GM12891 (cell line): ENCODE measurements at regions not wholly inside any gene's neighbourhood (a gene's known extent, or its start where the extent isn't known, plus 50 kb on each side); places are given as distances from the start of the nearest gene placed in this dataset.

ENCODE experiments used
- DNase-seq: peaks from one replicate; pipeline ENCODE4 v3.0.0; 2011; ENCODE audit warnings: low spot score; ENCODE audit not compliant: insufficient read length
- FAIRE-seq: peaks from 2 replicates; lab custom pipeline; 2011; peaks lifted over from hg19 to GRCh38; lab: Jason Lieb, UNC
- PAX5 ChIP-seq: IDR thresholded peaks from 2 replicates; pipeline ENCODE4 v1.6.1; 2011; ENCODE audit warnings: low read length, moderate library complexity, mild to moderate bottlenecking; ENCODE audit not compliant: insufficient read depth, severe bottlenecking
- POLR2A ChIP-seq: IDR thresholded peaks from 2 replicates; pipeline ENCODE4 v1.6.1; 2011; ENCODE audit warnings: low read depth, low read length, control low read depth
- POLR2AphosphoS5 ChIP-seq: IDR thresholded peaks from 2 replicates; pipeline ENCODE4 v1.6.1; 2011; ENCODE audit warnings: low read depth, low read length, control low read depth
- POU2F2 ChIP-seq: IDR thresholded peaks from 2 replicates; pipeline ENCODE4 v1.6.1; 2011; ENCODE audit warnings: low read depth, mild to moderate bottlenecking, control low read depth, low read length, moderate library complexity
- SPI1 ChIP-seq: IDR thresholded peaks from 2 replicates; pipeline ENCODE4 v1.6.1; 2011; ENCODE audit warnings: low read depth, low read length, control low read depth
- TAF1 ChIP-seq: IDR thresholded peaks from 2 replicates; pipeline ENCODE4 v1.6.1; 2011; ENCODE audit warnings: low read depth, low read length, control low read depth

DNA sequence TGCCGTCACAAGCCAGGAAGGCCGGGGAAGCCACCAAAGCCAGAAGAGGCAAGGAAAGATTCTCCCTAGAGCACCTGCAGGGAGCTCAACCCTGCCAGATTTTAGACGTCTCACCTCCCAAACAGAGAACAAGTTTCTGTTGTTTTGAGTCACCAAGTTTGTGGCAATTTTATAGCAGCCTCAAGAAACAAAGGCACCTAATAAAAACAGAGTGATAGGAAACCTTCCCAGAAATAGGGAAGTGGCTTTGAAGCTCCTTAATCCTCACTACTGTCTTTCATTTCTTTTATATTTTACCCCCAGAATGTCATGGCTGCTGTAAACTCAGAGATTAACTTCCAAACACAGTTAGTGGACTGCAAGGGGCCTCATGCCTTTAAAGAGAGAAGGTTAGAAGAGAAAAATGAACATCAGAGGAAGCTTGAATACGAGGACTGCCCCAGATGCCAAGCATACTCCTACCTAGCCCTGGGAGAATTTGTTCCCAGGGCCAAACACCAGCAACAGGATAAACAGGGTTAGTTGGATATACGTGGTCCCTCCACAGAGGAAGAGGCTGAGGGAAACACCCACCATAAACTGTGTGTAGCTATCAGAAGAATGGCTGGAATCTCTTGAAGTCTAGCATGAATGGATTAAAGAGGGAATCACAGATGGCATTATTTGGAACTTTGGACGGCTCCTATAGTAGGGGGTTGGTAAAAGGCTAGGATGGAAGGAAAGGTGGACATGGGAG, 148.3 kb downstream of the KCNA5 start:
- DNase-seq (no peak), FAIRE-seq (no peak)
- TF ChIP-seq POU2F2 (no peak), SPI1 (0 out of 2 replicates have a peak, but pooled peaks have one; percentile 17)

GRCh38 chr12:5192726-5193125, 149.0 kb downstream of the KCNA5 start:
- no peak for DNase-seq
- TF ChIP-seq PAX5 = no peak
- TF ChIP-seq TAF1 = no peak
- TF ChIP-seq SPI1 = no peak
- TF ChIP-seq POLR2A = no peak
- no peak for TF ChIP-seq POU2F2
- no peak for TF ChIP-seq POLR2AphosphoS5
- no peak for FAIRE-seq

GRCh38 chr12:5194306-5194705, 150.6 kb downstream of the KCNA5 start:
- DNase-seq (no peak), FAIRE-seq (no peak)
- TF ChIP-seq POU2F2 = no peak

DNA sequence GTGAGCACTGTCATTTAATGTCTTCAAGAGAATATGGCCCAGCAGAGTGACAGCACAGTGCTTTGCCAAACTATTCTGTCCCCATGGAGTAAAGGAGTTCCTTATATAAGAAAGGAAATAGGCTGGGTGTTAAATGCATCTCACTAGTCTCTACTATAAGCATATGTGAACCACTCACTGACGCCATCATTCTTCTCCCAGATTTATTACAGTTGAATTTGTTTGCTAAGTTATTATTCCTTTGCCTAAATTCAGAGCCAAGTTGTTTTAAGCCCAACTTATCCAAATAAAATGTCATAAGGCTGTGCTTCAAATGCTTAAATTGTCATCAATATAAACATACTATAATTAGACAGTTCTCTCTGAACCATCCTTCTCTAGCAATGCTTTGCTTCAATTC, 151.6 kb downstream of the KCNA5 start:
- no peak for TF ChIP-seq PAX5
- no peak for TF ChIP-seq POLR2A
- TF ChIP-seq TAF1 = no peak
- TF ChIP-seq SPI1 = no peak
- TF ChIP-seq POLR2AphosphoS5 = no peak
- no peak for TF ChIP-seq POU2F2
- FAIRE-seq = no peak
- DNase-seq = no peak

DNA sequence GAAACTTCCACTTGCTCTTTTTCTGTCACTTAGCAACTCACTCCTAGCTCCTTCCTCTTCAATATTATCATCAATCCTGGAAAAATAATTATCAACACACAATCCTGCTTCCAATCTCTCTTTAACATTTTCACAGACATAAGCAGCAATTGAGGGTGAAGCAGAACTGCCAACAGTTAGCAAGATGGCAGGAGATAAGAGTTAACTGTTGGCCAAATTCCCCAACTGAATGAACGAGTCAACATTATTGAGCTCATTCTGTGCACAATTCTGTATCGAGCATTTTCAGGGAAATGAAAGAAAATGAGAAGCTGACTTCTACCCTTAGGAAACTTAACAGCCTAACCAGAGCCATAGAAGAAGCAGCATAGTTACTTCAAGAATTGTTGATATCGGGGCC, 152.0 kb downstream of the KCNA5 start:
- FAIRE-seq = no peak
- DNase-seq = no peak
- no peak for TF ChIP-seq POLR2A
- TF ChIP-seq PAX5 = no peak
- no peak for TF ChIP-seq POLR2AphosphoS5
- no peak for TF ChIP-seq TAF1
- no peak for TF ChIP-seq POU2F2
- TF ChIP-seq SPI1 = no peak

DNA sequence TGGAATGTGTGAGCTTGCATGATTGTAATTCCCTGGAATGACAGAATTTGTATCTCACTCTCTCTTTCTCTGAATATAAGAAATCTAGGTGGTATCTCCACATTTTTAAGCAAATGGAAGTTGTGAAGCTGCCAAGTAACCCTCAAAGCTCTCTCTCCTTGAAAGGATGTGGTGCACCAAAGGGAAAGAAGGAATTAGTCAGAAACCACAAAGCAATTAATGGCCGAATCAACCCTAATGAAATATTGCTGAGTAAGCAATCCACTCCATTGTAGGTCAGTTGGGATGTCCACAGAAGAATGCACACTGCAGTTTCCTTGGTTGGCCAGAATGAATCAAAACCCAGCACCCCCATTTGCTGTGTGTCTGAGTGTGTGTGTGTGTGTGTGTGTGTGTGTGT, 153.5 kb downstream of the KCNA5 start:
- no peak for DNase-seq
- FAIRE-seq = no peak
- TF ChIP-seq SPI1 = no peak
- no peak for TF ChIP-seq TAF1
- no peak for TF ChIP-seq POLR2AphosphoS5
- no peak for TF ChIP-seq POU2F2
- TF ChIP-seq POLR2A = no peak
- no peak for TF ChIP-seq PAX5

DNA sequence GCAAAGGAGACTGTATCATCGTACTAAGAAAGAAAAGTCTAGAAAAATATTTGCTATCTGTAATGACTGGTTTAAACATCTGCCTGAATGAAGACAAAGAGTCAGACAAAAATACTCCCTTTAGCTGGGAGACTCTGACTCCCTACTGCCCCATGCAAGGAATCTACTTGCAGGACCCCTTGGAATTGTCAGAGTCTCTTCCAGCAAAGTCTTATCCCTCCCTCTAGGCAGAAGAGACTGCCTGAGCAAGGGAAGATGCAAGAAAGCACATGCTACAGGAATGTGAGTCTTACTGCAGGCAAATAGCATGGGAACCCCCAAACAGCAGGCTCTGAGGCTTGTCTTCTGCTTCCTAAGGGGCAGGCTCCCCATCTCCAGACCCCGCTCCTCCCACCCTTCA, 154.0 kb downstream of the KCNA5 start:
- TF ChIP-seq PAX5 (no peak), POU2F2 (no peak), SPI1 (no peak), POLR2AphosphoS5 (no peak), TAF1 (no peak), POLR2A (no peak)
- no peak for DNase-seq
- FAIRE-seq = no peak

GRCh38 chr12:5200278-5201087, 156.8 kb downstream of the KCNA5 start:
- TF ChIP-seq TAF1 = no peak
- TF ChIP-seq POLR2A = no peak
- no peak for TF ChIP-seq SPI1
- no peak for TF ChIP-seq POU2F2
- TF ChIP-seq POLR2AphosphoS5 = no peak
- no peak for TF ChIP-seq PAX5
- DNase-seq (peak; percentile 32), FAIRE-seq (no peak)

- DNase-seq (no peak), FAIRE-seq (no peak)
- TF ChIP-seq POLR2AphosphoS5 (no peak), POU2F2 (no peak), PAX5 (no peak), SPI1 (no peak), POLR2A (no peak)
These were observed 158.0 kb downstream of the KCNA5 start for GRCh38 chr12:5201554-5202218.

DNA sequence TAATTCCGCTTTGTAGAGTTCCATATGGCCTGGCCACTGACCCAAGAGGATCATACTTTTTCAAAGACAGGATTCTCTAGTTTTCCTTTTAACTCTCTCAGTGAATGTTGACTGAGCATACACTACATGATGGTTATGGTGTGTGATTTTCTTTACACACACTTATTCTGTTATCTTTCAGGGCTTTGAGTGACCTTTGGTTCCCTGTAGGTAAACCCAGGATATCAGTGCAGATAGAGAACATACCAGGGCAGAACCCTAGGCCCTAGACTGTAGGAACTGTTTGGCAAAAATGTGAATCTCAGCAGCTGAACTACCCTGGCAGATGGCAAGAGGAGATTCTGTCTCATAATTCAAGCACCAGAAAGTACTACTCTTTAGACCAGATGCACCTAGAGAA, 159.6 kb downstream of the KCNA5 start:
- FAIRE-seq = no peak
- no peak for DNase-seq
- TF ChIP-seq SPI1 (no peak), POLR2AphosphoS5 (no peak), PAX5 (no peak), TAF1 (no peak), POLR2A (no peak), POU2F2 (no peak)
